ENCODE measurements at regions not wholly inside any gene's neighbourhood (a gene's known extent, or its start where the extent isn't known, plus 50 kb on each side); places are given as distances from the start of the nearest gene placed in this dataset.

- no peak for DNase-seq (ENCODE audit: extremely low read depth, low read depth)
- TF ChIP-seq, protein P1, sequence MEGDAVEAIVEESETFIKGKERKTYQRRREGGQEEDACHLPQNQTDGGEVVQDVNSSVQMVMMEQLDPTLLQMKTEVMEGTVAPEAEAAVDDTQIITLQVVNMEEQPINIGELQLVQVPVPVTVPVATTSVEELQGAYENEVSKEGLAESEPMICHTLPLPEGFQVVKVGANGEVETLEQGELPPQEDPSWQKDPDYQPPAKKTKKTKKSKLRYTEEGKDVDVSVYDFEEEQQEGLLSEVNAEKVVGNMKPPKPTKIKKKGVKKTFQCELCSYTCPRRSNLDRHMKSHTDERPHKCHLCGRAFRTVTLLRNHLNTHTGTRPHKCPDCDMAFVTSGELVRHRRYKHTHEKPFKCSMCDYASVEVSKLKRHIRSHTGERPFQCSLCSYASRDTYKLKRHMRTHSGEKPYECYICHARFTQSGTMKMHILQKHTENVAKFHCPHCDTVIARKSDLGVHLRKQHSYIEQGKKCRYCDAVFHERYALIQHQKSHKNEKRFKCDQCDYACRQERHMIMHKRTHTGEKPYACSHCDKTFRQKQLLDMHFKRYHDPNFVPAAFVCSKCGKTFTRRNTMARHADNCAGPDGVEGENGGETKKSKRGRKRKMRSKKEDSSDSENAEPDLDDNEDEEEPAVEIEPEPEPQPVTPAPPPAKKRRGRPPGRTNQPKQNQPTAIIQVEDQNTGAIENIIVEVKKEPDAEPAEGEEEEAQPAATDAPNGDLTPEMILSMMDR (IDR thresholded peaks at IDR 0.05; ENCODE audit: low read depth, low read length): no peak
These were observed 1530.1 kb upstream of the PABPC4L start for GRCh38 chr4:135731682-135732081.

GRCh38 chr4:135724421-135724820 is 1522.8 kb upstream of the PABPC4L start:
- DNase-seq (ENCODE audit: extremely low read depth, low read depth): no peak
- TF ChIP-seq, protein P1 (IDR thresholded peaks at IDR 0.05; ENCODE audit: low read depth, low read length): no peak

DNA sequence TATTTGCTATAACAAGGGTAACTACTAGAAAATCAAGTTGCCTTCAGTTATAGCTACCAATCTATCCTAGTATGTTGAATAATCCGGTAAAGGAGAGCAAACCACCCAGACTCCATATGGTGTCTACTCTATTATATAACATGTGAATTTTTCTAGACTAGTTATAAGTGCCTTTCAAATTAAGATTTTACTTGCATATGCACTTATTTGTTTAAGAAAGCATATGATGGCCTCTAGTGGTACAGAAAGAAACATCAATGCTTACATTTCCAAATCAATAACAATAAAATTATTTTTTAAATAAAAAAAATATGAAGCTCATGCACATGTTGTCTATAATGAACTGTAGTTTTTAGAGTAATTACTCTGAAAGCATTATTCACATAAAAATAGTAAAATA is 1516.4 kb upstream of the PABPC4L start:
- DNase-seq (ENCODE audit: extremely low read depth, low read depth): no peak
- TF ChIP-seq, protein P1 (IDR thresholded peaks at IDR 0.05; ENCODE audit: low read depth, low read length): no peak

DNA sequence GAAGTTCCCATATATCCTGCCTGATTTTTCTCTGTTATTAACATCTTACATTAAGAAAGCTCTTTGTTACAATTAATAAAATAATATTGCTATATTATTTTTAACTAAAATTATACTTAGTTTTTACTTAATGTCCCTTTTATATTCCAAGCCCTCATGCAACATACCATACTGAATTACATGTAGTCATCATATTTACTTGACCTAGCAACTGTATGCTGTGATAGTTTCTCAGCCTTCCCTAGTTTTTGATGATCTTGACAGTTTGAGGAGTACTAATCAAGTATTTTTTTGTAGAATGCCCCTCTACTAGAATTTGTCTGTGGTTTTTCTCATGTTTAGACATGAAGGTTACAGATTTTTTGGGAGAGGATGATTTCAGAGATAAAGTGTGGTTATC is 1503.8 kb upstream of the PABPC4L start:
- DNase-seq (ENCODE audit: extremely low read depth, low read depth): no peak
- TF ChIP-seq, protein P1 (IDR thresholded peaks at IDR 0.05; ENCODE audit: low read depth, low read length): no peak

GRCh38 chr4:135694066-135694465 is 1492.5 kb upstream of the PABPC4L start:
- TF ChIP-seq, protein P1 (IDR thresholded peaks at IDR 0.05; ENCODE audit: low read depth, low read length): no peak

GRCh38 chr4:135684001-135684400 is 1482.4 kb upstream of the PABPC4L start:
- TF ChIP-seq, protein P1 (IDR thresholded peaks at IDR 0.05; ENCODE audit: low read depth, low read length): no peak
- DNase-seq (ENCODE audit: extremely low read depth, low read depth): no peak

More at GRCh38 chr4:135694066-135694465, 1492.5 kb upstream of the PABPC4L start:
- DNase-seq (ENCODE audit: extremely low read depth, low read depth): no peak

- TF ChIP-seq, protein P1 (IDR thresholded peaks at IDR 0.05; ENCODE audit: low read depth, low read length): no peak
- DNase-seq (ENCODE audit: extremely low read depth, low read depth): no peak
These were observed 1470.6 kb upstream of the PABPC4L start for GRCh38 chr4:135672202-135672601.

Data from AG09319 (cell line).